GM21529 (cell line): ENCODE measurements at regions not wholly inside any gene's neighbourhood (a gene's known extent, or its start where the extent isn't known, plus 50 kb on each side); places are given as distances from the start of the nearest gene placed in this dataset.
"Not testable (repeated sequence)": the region's sequence is repeated elsewhere in the genome, so short reads cannot be mapped to it uniquely, and the experiment has no call there.

ENCODE experiments used
- ATAC-seq: cut with Tn5 transposase; IDR thresholded peaks from one replicate; pipeline ENCODE4 v1.9.1; 2021; ENCODE audit not compliant: unreplicated experiment

DNA sequence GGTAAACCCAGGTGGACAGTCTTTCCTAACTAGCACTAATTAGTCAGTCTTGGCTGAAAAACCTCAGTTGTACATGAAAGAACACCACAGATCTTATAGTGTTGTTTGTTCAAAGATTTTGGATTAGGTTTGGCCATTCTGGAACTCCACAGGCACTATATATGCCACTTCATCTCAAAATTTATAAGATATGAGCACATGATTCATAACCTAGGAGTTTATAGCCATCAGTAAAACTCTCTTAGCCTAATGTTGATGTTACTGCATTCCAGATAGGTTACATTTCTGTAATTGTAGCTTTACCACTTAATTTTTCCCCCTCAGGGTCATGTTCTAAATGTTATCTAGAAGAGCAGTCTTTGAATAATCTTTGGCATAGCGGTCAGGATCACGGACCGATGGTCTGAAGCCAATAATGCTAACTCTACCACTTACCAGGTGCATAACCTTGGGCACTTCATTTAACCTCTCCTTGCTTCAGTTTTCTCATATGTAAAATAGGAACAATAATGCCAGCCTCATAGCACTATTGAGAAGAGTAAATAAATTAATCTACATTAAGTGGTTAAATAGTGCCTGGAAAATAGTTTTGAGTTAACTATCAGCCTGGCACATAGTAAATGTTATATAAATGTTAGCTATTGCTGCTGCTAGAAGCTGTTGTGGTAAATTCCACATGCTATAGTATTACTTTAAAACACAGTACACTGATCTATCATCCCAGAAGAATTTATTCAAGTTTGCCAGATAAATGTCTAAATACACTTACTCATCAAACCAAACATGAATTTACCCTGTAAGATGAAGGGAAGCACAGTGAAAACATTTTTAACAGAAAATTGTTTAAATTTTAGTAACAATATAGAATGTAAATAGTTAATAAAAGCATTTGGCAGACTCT lies 743.9 kb downstream of the NR2F1-AS1 start:
- no peak for ATAC-seq

DNA sequence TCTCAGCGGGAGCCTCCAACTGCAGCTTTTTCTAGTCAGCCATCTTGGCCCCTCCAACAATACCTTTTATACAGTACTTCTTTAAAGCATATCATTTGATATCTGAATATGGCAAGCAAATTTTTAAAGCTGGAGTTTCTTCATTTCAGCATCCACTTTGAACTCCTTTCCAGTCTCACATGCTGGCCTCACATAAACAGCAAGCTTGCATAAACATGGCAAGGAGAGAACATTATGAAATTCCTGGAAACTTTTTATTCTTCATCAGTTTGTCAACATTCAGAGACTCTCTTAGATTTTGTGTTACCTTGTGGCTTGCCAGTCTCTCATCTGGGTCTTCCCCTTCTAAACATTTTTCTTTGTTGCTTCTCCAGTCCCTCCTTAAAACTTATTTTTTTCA lies 745.3 kb downstream of the NR2F1-AS1 start:
- no peak for ATAC-seq

DNA sequence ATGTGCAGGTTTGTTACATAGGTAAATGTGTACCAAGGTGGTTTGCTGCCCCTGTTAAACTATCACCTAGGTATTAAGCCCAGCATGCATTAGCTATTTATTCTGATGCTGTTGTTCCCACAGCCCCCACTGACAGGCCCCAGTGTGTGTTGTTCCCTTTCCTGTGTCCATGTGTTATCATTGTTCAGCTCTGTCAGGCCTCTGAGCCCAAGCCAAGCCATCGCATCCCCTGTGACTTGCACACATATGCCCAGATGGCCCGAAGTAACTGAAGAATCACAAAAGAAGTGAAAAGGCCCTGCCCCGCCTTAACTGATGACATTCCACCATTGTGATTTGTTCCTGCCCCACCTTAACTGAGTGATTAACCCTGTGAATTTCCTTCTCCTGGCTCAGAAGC lies 757.5 kb downstream of the NR2F1-AS1 start:
- not testable (repeated sequence) for ATAC-seq

DNA sequence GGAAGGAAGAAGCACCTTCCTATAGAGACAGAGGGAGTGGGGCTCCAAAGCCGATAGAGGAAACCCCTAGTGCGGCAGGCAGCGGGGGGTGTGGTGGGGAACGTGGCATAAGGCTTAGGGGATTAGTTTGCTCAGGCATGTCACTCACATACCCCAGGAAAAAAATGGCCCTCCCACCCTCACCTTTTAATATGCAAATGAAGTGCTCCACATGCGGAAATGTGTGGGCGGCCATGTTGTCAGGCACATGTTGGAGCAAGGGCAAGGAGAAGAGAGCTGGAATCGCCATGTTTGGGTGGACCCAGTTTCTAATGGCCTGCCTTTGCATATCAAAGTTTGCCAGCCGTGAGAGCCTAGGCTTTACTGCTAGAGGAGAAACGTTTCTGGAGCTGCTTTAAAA lies 758.8 kb downstream of the NR2F1-AS1 start:
- no peak for ATAC-seq

DNA sequence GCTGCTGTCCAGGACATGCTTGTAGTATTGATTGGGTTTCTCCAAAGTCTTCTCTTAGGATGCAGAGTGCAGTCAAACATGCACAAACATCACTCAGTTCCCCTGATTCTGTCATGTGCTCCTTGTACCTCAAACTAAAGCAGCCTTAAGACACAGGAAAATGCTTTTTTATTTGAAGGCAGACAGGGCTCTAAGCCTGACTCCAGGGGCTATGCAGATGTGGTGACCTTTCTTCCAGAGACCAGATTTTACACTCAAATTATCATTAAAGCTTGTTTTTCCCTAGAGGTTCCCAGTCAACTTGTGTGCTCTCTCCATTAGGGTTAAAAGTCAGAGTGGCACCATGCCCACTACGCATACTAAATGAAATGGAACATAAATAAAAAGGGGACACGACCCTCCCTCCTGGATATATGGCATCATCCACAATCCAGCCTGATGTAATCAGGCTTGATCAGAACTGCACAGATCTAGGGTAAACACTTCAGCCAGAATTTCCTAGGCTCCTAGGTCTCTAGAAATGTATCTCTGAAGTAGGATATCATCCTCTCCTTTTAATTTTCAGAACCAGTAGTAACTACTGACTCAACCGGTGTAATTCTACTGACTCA lies 771.1 kb downstream of the NR2F1-AS1 start:
- no peak for ATAC-seq

DNA sequence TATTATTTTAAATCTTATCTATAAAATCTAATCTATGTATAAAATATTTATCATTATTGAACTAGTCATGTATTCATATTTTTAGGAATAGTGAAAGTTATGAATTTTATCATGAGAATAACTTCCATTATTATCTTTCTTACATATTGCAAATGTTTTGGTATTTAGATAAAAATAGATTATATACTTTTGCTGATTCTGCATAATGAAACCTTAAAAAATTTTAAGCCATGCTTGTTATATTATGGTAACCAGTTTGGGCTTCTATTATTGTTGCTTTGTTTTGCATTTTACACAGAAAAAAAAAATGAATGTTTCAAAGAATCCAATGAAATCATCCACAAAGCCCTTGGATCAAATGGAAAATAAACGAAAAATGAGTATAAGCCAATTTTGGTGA lies 772.5 kb downstream of the NR2F1-AS1 start:
- no peak for ATAC-seq

DNA sequence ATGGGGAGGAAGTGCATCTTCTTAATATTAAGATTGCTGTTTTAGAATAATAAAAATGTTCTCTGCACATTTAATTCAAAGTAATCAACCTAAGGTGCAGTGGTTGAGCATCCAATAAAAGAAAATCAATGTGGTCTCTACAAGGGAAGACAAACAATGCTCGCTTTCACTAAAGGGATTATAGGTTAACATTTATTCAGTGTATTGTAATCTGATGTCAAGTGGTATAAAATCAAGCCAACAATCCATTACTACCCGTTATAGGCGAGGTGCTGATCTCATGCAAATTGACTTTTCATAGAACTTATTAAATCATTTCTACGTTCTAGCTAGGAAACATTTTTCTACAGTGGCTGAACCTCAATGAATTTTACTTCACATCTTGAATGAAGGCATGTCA lies 773.9 kb downstream of the NR2F1-AS1 start:
- no peak for ATAC-seq

DNA sequence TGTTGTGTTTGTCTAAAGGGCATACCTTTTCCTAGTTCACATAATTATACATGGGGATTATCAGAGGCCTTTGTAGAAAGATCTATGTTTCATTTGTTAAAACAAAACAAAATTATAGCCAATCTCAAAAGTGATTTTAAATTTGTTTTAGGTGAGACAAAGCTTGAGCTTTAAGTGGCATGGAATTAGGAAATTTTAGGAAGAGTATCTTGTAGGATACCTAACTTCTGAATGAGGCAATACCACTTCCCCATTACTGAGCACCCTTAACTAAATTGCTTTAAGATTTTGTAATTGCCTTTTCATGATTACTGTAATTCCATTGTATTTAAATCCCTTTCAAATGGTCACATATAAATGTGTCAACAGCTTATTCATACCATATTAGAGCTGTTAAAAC lies 775.6 kb downstream of the NR2F1-AS1 start:
- no peak for ATAC-seq

DNA sequence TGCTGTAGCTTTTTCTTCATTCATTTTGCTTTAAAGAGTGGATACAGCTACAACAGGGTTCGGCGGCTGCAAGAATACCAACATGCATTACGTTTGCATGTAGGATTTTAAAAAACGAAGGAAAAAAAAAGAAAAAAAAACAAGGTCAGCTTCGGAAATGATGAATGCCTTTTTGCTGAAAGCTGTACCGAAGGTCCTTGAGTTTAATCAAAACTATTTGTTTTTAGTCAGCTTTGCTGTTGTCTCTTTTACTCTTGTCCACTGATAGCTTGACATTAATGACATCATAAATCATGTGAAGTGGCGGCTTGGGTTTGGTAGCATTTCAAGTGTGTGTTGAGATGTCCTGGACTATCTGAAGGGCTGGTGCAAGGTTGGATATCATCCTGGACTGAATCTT lies 779.1 kb downstream of the NR2F1-AS1 start:
- ATAC-seq: no peak

DNA sequence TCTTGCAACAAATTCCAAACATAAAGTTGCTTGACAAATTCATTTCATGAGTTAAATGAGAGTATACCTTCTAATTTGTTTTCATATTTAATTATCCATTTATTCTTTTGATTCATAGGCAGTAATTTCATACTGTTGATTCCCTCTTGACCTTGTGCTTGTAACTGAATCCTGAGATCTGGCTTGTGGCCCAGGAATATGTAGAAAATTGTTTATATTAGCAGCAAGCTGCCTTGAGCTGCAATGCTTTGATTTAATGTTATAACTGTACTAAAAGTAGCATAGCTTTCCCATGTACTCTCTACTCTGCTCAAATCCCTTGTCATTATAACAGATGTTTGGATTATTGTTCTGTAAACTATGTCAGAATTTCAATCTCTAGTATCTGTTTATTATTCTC lies 780.7 kb downstream of the NR2F1-AS1 start:
- ATAC-seq: no peak

DNA sequence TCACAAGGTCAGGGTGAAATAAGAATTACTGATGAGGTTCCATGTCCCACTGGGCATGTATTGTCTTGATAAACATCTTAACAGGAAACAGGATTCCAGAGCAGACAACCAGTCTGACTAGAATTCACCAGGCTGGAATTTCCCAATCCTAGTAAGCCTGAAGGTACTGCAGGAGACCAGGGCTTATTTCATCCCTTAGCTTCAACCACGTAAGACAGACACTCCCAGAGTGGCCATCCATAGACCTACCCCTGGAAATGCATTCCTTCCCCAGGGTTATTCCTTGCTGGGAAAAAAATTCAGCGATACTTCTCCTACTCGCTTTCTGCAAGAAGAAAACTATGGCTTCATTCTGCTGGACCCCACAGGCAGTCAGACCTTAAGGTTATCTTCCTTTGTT lies 785.4 kb downstream of the NR2F1-AS1 start:
- no peak for ATAC-seq

DNA sequence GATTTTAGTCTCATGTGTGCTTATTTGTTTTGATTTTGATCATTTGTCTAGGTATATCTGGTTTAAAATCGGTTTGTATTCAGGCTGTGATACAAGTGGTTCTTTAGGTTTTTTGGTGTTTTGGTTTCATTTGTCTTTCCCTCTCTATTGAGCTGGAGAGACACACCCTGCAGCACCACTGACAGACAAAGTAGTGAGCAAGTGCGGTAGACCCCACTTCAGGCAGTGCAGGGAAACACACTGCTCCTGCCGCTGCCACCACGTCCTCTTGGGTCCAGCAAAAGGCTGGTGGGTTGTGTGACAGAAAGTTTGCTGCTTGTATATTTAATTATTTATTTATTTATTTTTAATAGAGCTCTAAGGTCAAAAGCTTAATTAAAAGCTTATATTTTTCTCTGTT lies 801.0 kb downstream of the NR2F1-AS1 start:
- ATAC-seq: no peak

DNA sequence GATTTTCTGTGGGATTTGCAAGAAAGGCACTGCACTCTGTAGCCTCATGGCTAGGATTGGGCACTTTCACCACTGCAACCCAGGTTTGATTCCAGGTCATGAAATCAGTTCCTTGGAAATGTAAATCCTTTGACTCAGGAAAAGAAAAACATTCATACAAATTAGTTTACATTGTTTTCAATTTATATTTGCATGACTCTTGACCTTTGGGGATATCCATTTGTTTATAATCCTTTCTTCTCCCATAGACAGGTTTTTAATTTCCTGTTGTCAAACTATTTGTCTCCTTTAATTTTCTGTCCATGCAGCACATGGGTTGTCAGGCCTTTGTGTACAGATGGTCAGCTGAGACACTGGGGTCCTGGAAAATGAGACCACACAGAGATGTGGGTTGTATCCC lies 801.5 kb downstream of the NR2F1-AS1 start:
- no peak for ATAC-seq

DNA sequence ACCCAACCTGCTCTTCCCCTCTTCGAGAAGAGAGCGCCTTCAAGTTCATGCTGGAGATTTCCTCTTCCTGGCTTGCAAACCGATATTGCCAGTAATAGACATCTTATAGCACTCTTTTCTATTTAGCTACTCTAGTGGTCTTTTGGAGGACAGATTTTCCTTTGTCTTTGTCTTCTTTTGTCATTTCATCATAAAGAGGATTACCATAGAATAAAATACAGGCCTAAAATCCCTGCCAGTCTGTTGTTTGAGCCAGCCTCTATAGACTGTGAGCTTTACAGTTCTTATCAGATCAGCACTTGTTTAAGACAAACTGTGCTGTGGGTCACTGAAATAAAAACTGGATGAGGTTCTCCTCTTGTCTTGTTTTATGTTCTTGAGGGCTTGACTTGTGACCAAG lies 802.8 kb downstream of the NR2F1-AS1 start:
- ATAC-seq: no peak

DNA sequence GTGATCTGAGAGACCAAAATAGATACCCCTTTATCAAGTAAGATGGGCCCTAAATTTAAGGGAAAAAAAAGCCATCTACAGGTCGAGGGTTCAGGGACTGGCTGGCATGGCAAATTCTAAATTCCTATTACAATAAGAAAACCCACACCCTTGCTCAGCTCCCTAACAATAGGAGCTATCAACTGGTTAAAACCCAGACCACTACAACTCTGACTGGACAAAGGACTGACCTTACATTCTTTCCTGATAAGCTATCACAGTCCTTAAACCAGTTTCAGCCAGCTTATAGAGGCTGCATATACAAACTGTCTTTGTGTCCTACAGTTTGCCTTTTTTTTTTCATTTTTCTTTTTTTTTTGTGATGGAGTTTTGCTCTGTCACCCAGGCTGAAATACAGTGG lies 803.6 kb downstream of the NR2F1-AS1 start:
- no peak for ATAC-seq

DNA sequence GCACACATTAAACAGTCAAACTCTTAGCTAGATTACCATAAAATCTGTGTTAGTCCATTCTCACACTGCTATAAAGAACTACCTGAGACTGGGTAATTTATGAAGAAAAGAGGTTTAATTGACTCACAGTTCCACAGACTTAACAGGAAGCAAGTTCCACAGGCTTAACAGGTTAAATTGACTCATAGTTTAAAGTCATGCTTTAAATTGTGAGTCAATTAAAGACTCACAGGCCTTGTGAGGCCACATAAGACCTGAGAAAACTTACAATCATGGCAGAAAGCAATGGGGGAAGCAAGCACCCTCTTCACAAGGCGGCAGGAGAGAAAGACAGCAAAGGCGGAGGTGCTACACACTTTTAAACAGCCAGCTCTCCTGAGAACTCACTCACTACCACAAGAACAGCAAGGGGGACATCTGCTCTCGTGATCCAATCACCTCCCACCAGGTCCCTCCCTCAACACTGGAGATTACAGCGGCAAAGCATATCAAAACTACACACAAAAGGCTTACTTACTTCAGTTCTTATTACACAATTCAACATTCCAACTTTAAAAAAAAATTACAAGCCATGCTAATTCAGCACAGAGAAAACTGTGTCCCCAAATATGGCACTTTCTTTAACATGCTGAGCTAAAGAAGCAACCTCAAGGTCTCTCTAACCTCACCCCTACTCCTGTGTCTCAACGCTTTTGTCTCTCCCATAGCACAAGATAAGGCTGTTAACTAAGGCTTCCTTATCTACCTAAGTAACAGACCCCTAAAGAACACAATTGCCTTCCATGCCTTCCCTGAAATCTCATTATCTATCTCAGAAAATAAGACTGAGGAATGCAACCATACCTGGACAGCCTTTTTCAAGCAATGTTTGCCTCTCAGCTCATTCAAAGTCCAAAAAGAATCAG lies 805.1 kb downstream of the NR2F1-AS1 start:
- ATAC-seq: no peak

DNA sequence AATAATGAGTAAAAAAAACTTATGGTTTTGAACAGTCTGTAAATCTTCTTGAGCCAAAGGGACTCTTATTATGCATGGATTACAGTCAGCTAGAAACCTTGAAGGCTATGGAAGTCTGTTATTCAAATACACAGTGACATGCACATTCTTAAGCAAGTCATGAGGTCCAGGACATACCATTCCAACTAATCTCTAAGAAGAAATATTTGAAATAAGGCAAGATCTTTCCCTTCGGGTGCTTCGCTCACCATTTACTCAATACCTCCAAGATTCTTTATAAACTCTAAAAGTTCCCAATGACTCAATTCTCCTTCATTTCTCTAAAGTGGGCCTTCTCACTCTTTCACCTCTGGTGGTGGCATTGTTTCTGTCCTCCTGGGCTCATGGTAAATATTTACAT lies 811.0 kb downstream of the NR2F1-AS1 start:
- ATAC-seq: no peak

DNA sequence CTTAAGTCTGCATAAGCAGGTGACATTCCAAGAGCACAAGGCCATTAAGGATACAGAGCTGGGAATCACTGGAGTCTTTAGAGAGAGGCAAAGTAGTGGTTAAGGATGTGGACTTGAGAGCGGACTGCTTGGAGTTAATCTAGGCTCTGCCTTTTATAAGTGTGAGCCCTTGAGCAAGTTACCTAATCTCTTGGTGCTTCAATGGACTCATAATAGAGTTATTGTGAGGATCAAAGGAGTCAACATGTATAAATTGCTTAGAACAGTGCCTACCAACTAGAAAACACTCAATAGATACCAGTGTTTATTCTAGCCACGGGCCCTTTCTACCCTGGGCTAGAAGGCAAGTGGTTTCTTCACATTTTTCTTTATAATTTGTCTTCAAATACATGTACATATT lies 819.4 kb downstream of the NR2F1-AS1 start:
- ATAC-seq: no peak

DNA sequence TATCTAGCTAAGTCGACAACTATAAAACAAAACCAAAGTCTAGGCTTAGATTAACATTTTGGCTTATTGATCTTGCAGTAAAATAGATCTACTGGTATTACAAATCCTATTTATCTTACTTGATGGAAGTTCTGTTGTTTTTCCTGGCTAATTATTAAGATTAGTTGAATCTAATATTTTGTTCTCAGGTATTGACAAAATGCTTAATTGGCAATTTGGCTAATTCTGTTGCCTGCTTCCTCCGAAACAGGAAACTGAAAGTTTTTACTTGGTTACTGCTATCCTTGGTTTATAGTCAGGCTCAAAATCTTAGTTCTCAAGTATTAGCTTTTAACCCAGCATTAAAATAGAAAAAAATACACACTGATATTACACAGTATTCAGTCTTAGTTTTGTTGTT lies 820.5 kb downstream of the NR2F1-AS1 start:
- ATAC-seq: no peak

DNA sequence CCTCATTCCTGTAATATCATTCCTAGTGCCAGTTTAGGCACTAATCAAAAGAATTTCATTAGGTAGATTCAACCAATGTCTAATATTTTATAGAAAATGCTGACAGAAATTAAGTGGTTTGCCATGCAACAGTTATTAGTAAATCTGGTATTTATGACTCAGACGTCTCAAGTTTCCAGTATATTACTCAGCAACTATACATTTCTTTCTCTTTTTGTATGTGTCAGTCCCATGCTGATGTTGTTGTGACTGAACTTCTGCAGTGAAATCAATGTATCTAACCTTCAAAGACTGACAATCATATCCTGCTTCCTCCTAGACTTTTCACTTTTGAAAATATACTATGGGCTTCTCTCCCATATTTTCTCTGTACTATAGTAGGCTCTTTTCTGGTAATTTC lies 822.5 kb downstream of the NR2F1-AS1 start:
- ATAC-seq: no peak

DNA sequence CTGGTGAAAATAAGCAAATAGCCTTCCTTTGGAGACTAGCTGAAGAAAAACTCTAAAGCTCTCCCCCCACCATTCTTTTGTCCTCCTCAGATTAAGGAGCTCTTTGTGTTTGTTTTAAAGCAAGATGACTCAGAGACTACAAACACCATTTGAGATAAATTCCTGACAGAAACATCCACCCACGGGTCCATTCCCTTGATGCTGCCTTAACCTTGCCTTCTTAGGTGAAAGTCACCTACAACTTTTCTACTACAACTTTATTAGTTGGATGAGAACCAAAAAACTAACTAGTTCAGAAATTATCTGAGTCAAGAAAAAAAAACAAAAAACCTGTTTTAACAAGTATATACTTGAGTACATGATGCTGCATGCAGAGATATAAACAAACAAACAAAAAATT lies 831.1 kb downstream of the NR2F1-AS1 start:
- ATAC-seq: no peak
